Cardiac septum (tissue), 1 donor: ENCODE measurements at regions not wholly inside any gene's neighbourhood (a gene's known extent, or its start where the extent isn't known, plus 50 kb on each side); places are given as distances from the start of the nearest gene placed in this dataset.
"Not testable (repeated sequence)": the region's sequence is repeated elsewhere in the genome, so short reads cannot be mapped to it uniquely, and the experiment has no call there.

ENCODE experiments used
- DNase-seq: peaks from one replicate; pipeline ENCODE4 v3.0.0-alpha.2; 2020; ENCODE audit warnings: low spot score
- intact Hi-C: fragments of 100-400 bp; cut with DNase I; formaldehyde crosslinking; loops from one replicate; pipeline ENCODE4 v1.14.0; 2022
- donor health status: DM: no; HTN: no; CAD: no.

DNA sequence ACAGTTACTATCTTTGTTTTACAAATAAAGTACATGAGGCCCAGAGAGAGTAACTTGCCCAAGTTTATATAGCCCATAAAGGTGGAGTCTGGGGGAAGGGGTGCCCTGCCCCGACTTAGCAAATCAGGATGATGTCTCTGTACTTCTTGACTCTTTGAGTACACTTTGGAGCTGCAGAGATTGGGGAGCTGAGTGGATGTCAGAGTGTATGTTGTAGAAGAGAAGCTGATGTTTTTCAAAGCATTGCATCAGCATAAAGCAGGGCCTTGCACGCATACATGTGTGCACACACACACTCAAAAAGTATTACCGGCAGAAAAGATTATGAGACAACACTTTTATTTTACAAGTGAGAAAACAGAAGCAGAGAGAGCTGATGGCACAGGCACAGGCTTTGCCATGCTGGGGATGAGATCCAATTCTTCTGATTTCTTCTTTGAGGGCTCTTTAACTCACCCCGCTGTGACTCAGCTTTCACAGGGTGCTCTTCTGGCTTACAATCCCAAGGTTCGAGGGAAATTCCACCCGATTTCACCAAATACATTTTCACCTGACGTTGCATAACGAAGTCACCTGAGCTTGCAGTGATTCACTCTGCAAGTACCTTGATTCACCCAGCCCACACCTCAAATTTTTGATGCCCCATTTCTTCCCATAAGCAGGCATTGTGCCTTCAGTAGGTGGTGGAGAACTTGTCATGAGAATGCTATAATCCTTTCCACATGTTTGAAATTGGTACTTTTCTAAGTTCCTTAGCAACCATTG is 292.8 kb upstream of the BOD1L1 start:
- DNase-seq: no peak
- intact Hi-C loops: no loop called here

DNA sequence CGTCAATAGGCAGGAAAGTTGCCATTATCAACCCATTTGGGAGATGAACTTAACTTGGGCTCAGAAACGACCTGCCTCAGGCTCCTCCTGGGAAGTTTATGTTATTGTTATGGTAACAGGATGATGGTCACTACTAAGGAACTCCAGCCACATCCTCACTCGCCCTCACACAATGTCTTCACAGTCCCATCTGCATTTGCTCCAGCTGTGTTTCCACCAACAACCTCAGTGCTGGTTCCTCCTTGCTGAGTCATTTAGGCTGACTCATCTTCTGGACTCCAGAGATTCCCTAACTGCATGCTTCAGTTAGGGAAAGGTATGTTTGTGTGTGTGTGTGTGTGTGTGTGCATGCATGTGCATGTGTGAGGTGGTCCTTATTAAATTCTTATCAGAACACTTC is 293.4 kb upstream of the BOD1L1 start:
- no peak for DNase-seq
- intact Hi-C loops: no loop called here

DNA sequence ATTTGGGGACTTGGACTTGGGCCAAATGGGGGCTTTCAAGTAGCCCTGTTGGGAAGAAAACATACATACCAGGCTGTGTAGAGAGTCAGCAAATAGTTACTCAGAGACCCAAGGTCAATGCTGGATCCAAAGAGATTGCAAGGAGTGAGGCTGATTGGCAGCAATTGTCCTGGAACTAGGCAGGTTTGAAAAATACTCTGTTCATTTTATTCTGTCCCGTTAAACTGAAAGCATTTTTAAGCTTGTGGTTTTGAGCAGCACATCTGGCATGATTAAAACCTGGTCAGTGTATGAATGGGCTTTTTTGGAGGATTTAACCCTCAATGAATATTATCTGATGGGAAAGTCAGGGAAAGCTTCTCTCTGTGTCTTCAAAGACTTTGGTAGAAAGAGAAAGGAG is 294.3 kb upstream of the BOD1L1 start:
- intact Hi-C loops: no loop called here
- DNase-seq: no peak

DNA sequence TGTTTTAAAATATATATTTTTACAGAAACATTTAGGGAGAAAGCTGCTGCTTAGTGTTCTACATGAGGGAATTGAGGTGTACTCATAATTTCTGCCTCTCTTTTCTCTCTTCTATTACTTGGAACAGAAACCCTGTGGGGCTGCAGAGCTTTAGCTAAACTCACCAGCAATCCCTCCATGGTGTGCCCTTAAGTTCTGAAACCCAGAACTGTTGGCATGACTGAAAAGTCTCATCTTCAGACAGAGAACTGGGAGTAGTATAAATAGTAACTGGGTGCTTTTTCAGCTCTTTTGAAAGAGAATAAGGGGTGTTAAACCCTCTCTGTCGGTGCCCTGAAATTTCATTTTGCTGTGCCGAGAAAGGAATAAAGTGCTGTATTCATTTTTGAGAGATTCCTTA is 294.9 kb upstream of the BOD1L1 start:
- DNase-seq: no peak
- intact Hi-C loops: no loop called here

DNA sequence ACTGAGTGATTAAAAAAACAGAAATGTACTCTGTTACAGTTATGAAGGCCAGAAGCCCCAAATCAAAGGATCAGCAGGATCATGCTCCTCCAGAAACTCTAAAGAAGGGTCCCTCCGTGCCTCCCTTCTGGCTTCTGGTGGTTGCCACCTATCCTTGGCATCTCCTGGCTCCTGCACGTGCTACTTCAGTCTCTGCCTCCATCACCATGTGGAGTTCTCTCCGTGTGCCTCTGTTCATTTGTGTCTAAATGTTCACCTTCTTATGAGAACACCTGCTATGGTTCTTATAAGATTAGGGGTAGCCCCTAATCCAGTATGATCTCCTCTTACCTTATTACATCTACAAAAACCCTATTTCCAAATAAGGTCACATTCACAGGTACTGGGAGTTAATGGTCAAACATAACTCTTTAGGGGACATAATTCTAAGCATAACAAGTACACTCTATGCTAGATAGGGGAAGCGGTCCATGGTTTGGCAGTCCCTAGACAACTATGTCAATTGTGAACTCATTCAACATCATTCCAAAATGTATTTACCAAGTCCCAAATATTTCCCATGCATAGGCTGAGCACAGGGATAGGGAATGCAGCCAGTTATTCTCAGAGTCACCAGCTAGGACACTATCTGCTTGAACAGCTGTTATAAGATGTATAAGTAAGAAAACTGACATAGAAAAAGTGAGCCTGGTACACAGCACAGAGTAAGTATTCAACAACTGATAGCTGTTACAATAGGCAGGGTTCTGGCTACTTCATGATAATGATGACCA is 295.5 kb upstream of the BOD1L1 start:
- intact Hi-C loops: no loop called here
- DNase-seq: no peak

DNA sequence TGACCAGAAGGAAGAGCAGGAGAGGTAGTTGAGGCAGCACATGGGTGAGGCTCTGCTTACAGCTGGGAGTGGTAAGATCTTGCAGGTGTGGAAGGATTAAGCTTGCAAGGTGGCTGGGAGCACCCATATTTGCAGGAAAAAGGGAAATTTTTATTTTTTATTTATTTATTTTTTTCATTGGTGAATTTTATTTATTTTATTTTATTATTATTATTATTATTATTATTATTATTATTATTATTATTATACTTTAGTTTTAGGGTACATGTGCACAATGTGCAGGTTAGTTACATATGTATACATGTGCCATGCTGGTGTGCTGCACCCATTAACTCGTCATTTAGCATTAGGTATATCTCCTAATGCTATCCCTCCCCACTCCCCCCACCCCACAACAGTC is 297.4 kb upstream of the BOD1L1 start:
- DNase-seq, intact Hi-C loops: not testable (repeated sequence)

DNA sequence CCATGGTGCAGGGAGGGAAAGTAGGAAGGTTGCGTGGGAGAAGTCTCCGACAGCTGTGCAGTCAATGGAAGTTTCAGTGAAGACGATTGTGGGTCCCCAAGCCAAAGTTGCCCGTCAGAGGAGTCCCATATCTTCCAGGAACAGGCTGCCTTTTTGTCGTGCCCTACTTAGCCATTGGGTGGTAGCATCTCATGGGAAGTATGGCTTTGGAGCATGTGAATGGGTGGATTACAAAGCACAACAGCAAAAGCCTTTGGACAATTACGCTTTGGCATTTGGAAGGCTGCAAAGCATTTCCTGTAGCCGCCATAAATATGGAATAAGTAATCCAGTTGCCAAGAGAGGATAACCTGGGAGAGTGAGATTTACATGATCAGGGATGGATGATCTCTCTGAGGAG is 300.7 kb upstream of the BOD1L1 start:
- intact Hi-C loops: no loop called here

DNA sequence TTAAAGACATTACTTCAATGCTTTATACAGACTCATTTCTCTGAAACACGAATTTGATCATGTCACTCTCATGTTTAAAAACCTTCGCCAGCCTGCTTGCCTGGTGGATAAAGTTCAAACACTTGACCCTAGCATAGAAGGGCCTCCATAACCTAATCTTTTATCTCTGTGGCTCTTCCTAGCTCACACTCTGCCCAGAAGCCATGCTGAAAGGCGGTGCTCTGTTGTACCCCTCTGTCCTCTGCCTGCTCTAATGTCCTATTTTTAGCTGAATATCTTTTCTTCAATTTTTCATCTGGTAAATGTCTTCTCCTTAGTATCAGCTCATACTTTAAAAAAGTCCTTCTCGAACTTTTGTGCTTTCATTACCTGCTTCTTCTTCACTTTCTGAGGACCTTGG is 302.6 kb upstream of the BOD1L1 start:
- intact Hi-C loops: no loop called here
- DNase-seq: no peak

More for the DNA sequence above, 300.7 kb upstream of the BOD1L1 start:
- no peak for DNase-seq

DNA sequence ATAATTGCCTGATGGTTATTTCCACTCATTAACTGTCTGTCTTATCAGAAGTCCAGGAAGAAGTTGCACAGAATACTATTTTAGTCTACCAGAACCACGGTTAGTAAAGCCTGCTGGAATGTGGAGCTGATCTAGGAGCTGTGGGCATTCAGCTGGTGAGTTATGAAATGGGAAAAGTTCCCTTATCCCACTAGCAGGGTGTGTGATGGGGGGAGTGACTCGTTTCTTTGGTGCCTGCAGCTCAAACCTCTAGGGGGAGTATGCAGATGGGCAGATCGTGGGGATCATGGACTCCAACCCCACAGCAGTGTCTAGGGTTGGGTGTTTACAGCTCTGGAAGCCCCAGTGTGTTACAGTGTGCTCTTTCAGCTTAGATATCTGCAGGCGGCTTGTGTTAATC is 305.7 kb upstream of the BOD1L1 start:
- intact Hi-C loops: no loop called here
- DNase-seq: no peak

DNA sequence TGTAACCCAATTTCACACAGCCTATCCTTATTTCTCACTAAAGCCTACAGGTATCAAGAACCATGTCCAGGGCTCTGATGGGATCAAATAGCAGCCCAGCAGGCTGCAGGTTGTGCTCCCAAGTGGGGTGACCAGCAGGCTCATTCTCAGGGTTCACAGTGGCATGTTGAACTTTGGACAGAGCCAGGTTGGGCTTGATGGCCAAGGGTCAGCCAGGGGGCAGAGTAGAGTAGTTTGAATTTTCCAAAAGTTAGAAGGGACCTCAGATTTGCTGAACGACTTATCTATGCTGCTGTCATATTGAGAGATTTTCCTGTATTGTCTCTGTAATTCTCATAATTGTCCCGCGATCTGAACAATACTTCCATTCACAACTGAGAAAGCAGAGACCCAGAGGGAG is 310.8 kb upstream of the BOD1L1 start:
- DNase-seq: no peak
- intact Hi-C loops: no loop called here

DNA sequence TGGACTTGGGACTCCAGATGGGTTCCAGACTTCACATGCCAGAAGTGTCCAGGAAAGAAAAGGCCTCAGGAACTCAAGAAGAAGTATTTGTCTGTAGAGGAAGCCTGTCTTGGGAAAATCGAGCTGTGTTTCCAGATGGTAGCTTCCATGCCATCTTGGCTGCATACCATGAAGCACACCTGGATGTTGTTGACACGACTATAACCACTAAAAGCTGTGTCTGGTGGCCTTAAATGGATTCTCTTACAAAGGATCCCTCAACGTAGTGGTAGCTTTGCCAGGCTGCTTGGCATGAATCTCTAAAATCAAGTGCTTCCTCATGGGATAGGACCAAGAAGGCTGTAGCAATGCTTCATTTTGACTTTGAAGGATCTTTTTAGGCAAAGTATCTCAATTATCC is 313.4 kb upstream of the BOD1L1 start:
- DNase-seq: no peak
- intact Hi-C loops: no loop called here

DNA sequence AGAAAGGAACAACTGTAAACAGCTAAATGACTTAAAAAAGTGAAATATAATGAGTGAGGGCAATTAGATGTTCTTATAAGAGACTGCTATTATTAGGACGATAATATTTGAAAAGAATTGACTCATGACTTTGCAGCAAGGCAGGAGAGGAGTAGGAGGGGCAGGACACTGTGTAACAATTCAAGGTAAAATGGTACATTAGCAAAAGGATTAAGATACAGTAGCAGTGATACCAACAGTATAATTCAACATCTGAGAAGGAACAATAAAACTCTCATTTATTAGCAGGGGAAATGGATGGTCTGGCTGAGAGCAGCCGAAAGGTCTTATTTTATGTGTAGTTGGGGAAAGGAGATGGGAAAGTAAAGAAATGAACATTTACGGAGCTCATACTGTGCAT is 315.5 kb upstream of the BOD1L1 start:
- no peak for DNase-seq
- intact Hi-C loops: no loop called here

DNA sequence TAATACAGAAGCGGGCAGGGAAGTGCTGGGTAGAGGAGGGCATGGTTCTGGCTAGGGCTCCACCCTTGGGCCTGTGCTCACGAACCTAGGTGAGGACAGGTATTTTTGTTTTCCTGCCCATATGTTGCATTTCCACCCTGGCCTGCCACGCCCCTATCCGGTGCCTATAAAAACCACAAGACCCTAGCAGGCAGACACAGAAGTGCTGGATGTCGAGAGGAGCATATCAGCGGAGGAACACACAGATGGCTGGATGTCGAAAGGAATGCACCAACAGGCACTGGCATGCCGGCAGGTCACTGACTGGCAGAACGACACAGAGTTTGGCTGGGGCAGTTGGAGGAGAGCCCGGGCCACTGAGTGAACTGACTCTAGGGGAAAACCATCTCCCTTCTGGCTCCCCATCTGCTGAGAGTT is 316.6 kb upstream of the BOD1L1 start:
- no peak for DNase-seq
- intact Hi-C loops: no loop called here

DNA sequence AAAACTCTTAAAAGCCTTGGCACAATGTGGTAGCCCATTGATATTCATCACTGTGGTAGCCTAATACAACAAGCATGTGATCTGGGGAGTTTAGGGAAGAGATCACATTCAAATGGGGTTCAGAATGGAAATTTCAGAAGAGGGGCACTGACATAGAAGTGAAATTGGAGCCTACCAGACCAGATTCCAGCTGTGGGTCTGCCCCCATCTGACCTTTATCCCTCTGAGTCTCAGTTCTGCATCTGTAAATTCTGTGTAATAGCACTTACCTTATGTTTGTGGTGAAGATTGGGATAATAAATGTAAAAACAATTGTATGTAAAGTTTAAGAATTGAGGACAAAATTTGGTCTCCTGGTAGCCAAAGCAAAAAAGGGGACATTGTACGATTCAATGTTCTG is 320.4 kb upstream of the BOD1L1 start:
- DNase-seq: no peak
- intact Hi-C loops: no loop called here

DNA sequence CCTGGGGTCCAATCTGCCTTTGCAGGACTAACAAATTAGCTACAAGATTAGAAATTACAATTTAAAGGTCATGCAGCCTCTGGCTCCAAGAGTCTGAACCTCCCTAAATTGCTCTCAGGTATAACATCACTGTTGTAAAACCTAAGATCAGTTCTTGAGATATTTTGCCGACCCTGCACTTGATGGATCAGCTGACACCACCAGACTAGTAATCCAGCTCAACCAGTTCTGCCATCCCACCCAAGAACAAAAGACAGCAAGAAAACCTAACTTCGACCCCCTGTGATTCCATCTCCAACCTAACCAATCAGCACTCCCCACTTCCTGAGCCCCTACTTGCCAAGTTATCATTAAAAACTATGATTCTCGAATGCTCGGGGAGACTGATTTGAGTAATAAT is 323.0 kb upstream of the BOD1L1 start:
- no peak for DNase-seq
- intact Hi-C loops: no loop called here

DNA sequence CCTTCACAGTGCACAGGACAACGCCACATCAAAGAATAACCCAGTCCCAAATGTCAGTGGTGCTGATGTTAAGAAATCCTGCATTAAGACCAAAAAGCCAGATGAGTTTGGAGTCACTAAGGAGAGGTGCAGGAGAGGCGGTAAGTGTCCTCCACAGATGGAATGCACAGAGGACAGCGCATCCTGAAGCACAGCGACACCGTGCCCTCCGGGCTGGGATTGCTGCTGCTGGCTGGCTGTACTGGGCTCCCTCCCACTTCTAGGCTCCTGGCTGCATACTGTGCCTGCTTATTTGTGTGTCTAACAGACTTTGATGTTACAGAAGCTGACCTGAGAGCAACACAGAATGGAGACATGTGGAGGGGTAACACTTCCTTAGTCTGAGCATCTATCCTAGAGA is 325.6 kb upstream of the BOD1L1 start:
- intact Hi-C loops: no loop called here
- no peak for DNase-seq

DNA sequence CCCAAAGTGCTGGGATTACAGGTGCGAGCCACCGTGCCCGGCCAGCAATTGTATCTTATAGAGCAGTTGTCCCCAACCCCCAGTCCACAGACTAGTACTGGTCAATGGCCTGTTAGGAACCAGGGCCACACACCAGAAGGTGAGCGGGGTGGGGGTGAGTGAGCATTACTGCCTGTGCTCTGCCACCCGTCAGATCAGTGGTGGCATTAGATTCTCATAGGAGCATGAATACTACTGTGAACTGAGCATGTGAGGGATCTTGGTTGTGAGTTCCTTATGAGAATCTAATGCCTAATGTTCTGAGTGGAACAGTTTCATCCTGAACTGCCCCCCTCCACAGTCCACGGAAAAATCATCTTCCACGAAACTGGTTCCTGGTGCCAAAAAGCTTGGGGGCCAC is 328.0 kb upstream of the BOD1L1 start:
- intact Hi-C loops: no loop called here
- DNase-seq: no peak

DNA sequence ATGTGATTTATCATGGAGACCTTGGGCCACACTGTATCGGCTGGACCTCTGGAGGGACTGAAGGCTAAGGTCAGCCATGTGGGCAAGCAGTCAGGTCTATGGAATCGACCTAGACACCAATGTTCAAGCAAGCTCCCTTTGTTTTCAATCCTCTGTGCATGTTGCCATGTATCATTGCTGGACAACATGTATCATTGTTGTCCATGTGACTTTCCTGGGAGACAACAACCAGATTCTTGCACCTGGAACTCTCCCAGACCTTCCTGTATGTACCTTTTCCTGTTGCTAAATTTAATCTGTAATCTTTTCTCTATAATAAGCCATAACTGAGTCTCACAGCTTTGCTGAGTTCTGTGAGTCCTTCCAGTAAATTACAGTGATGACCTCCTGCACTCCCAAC is 329.4 kb upstream of the BOD1L1 start:
- intact Hi-C loops: no loop called here

DNA sequence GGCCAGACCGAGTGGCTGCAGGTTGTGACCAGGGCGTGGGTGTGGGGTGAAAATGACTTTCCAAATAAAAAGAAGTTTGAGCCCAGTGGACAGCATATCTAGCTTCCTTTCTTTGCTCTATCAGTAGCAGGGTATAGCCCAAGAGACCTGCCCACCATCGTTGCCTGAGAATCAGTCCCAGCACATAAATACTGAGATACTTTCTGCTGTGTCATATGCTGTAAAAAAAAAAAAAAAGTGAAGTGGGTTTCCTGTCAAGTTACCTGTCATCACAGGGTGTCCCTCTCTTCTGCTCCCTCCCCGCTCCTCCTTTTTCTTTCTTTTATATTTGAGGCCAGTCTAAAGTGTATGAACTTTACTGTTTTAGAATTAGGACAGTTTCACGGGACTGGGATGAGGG is 330.3 kb upstream of the BOD1L1 start:
- intact Hi-C loops: no loop called here
- DNase-seq: no peak

More for the DNA sequence above, 329.4 kb upstream of the BOD1L1 start:
- no peak for DNase-seq

DNA sequence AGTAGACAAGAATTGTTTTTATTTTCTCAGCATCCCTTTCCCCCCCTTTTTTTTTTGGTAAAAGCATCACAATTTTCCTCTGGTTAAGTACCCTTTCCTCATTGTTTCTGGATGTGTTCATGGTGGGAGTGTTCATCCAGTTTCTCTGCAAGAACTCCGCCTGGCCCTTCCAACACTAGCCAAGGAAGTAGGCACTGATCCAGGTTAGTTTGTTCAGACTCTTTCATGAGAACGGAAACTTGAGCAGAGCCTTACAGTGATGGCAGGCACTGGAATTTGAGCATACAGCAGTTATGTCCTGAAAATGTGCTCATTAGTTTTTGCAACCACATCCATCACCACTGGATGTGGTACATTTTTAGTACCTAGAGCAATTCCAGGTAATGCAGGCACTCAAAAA is 336.1 kb upstream of the BOD1L1 start:
- intact Hi-C loops: loop anchor here (10.0 kb wide), 1 partner anchor 309 kb away; no protein-coding TSS in a partner anchor
- DNase-seq: no peak
